Fibroblast of lung (primary cell): ENCODE measurements at regions not wholly inside any gene's neighbourhood (a gene's known extent, or its start where the extent isn't known, plus 50 kb on each side); places are given as distances from the start of the nearest gene placed in this dataset.

Experiments used
- CTCF ChIP-seq, 2 donors: IDR thresholded peaks in 1 of 2; conservative IDR thresholded peaks in 1 of 2; 1 replicate in 1 of 2; 2 replicates in 1 of 2; pipeline ENCODE4 v1.5.1; 2011 to 2012; ENCODE audit warnings: low read length in 2 of 2, control low read depth in 1 of 2, inconsistent platforms in 1 of 2, low read depth in 1 of 2, mild to moderate bottlenecking in 1 of 2
- EZH2 ChIP-seq: IDR thresholded peaks from 2 replicates; pipeline ENCODE4 v1.5.1; 2012; ENCODE audit warnings: low read length, control low read depth, mild to moderate bottlenecking; ENCODE audit errors: missing control alignments

DNA sequence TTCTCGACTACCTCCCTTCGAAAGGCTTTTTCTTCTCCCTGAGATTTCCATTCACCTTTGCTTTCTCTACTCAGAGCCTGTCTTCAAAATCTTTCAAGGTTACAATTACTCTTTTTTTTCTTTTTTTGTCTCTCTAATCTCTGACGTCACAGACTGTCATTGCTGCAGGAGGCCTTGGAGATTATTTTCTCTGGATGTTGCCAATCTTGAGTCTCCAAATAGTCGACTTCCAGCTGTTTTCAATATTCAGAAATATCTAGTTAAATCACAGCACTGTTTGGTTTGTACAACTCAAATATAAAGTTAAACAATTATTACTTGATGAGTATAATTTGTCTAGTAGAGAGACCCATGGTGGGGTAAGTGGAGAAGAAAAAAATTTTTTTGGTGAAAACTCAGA lies 359.0 kb upstream of the BOD1L1 start:
- TF ChIP-seq CTCF (conservative IDR thresholded peaks at IDR 0.05 in 1 of 2, IDR thresholded peaks at IDR 0.05 in 1 of 2; ENCODE audit: low read depth in 1 of 2, low read length in 2 of 2) (no peak), EZH2 (no peak)
